Tibial nerve (tissue), 4 donors: ENCODE measurements at regions not wholly inside any gene's neighbourhood (a gene's known extent, or its start where the extent isn't known, plus 50 kb on each side); places are given as distances from the start of the nearest gene placed in this dataset.

Experiments used
- DNase-seq, 2 donors: peaks; one replicate each; pipeline ENCODE4 v3.0.0-alpha.2; 2019; ENCODE audit warnings: low spot score in 2 of 2
- H3K27ac ChIP-seq, 4 donors: fragments of 200-600 bp; sonication (generic) in 3 of 4; one replicate each; pipeline ENCODE4 v1.5.1; 2017 to 2019; ENCODE audit warnings: mild to moderate bottlenecking in 1 of 4
- H3K27me3 ChIP-seq, 2 donors: fragments of 200-600 bp; sonication (generic) in 1 of 2; one replicate each; pipeline versions ENCODE4 v1.5.1 to v1.6.0; 2017 to 2019
- H3K36me3 ChIP-seq, 3 donors: fragments of 200-600 bp; sonication (generic); one replicate each; pipeline ENCODE4 v1.5.1; 2018 to 2019
- H3K4me1 ChIP-seq, 4 donors: fragments of 200-600 bp; sonication (generic) in 3 of 4; one replicate each; pipeline ENCODE4 v1.5.1; 2017 to 2019
- H3K4me3 ChIP-seq, 4 donors: fragments of 200-600 bp; sonication (generic) in 3 of 4; one replicate each; pipeline ENCODE4 v1.5.1; 2017 to 2019; ENCODE audit warnings: mild to moderate bottlenecking in 1 of 4, moderate library complexity in 1 of 4
- H3K9me3 ChIP-seq, 4 donors: fragments of 200-600 bp; sonication (generic) in 3 of 4; one replicate each; pipeline ENCODE4 v1.5.1; 2017 to 2019
- CTCF ChIP-seq, 5 experiments: fragments of 200-600 bp in 3 of 5; fragments of 450-650 bp in 2 of 5; sonication (generic) in 3 of 5; IDR thresholded peaks; one replicate each; pipeline ENCODE4 v1.5.1; 2016 to 2019; ENCODE audit warnings: antibody characterized with exemption in 5 of 5, mild to moderate bottlenecking in 3 of 5, moderate library complexity in 2 of 5
- EP300 ChIP-seq, 2 donors: sonication (generic); formaldehyde crosslinking; IDR thresholded peaks; one replicate each; pipeline ENCODE4 v1.6.1; 2017; ENCODE audit warnings: antibody characterized with exemption in 2 of 2, mild to moderate bottlenecking in 1 of 2
- POLR2A ChIP-seq, 2 donors: fragments of 450-650 bp; IDR thresholded peaks; one replicate each; pipeline ENCODE4 v1.6.1; 2017; ENCODE audit warnings: antibody characterized with exemption in 2 of 2, mild to moderate bottlenecking in 2 of 2, moderate library complexity in 2 of 2
- WGBS, 2 donors: methylation state at CpG; one replicate each; pipeline ENCODE4 v1.1.5; 2018; 5-methylcytosine and 5-hydroxymethylcytosine counted together

GRCh38 chr4:17323554-17324385, 188.1 kb downstream of the QDPR start:
- H3K4me3 ChIP-seq, result no peak overlapping the region
- H3K27me3 ChIP-seq, result no peaks in the 10 kb centered on the region
- H3K9me3 ChIP-seq, result no peaks in the 10 kb centered on the region
- no peak for DNase-seq
- TF ChIP-seq EP300 (IDR thresholded peaks at IDR 0.05) (no peak), POLR2A (IDR thresholded peaks at IDR 0.05) (no peak), CTCF (IDR thresholded peaks at IDR 0.05) (no peak)
- H3K27ac ChIP-seq, result peak overlapping the region in 1 of 4 donors; percentile 48
- 32 to 37% methylated on average over 10 of the region's 10 CpGs for WGBS, 2 donors
- no peaks in the 10 kb centered on the region for H3K36me3 ChIP-seq
- H3K4me1 ChIP-seq, result peaks cover 0 to 28% (median 0%) of the 10 kb centered on the region in 4 donors

GRCh38 chr4:17322514-17322913, 189.4 kb downstream of the QDPR start:
- TF ChIP-seq EP300 (IDR thresholded peaks at IDR 0.05), result no peak
- no peak for TF ChIP-seq POLR2A (IDR thresholded peaks at IDR 0.05)
- TF ChIP-seq CTCF (IDR thresholded peaks at IDR 0.05), result no peak
- Histone ChIP-seq H3K9me3 (no peaks in the 10 kb centered on the region), H3K27ac (no peak overlapping the region), H3K4me1 (peaks cover 0 to 17% (median 0%) of the 10 kb centered on the region in 4 donors), H3K4me3 (no peak overlapping the region), H3K27me3 (no peaks in the 10 kb centered on the region), H3K36me3 (no peaks in the 10 kb centered on the region)
- DNase-seq, result no peak

- Histone ChIP-seq H3K27ac (no peak overlapping the region), H3K4me3 (no peak overlapping the region), H3K9me3 (no peaks in the 10 kb centered on the region), H3K4me1 (peaks cover 0 to 15% (median 0%) of the 10 kb centered on the region in 4 donors), H3K27me3 (no peaks in the 10 kb centered on the region), H3K36me3 (no peaks in the 10 kb centered on the region)
- DNase-seq, result no peak
- TF ChIP-seq POLR2A (IDR thresholded peaks at IDR 0.05) (no peak), CTCF (IDR thresholded peaks at IDR 0.05) (no peak), EP300 (IDR thresholded peaks at IDR 0.05) (no peak)
- 90 to 91% methylated on average over 6 of the region's 6 CpGs for WGBS, 2 donors
These were observed 191.8 kb downstream of the QDPR start for GRCh38 chr4:17320046-17320445.

- WGBS, 2 donors, result 75 to 79% methylated on average over 5 of the region's 5 CpGs
- H3K4me1 ChIP-seq, result no peaks in the 10 kb centered on the region
- H3K27ac ChIP-seq, result no peak overlapping the region
- no peaks in the 10 kb centered on the region for H3K36me3 ChIP-seq
- no peaks in the 10 kb centered on the region for H3K27me3 ChIP-seq
- no peak overlapping the region for H3K4me3 ChIP-seq
- H3K9me3 ChIP-seq, result no peaks in the 10 kb centered on the region
- DNase-seq, result no peak
- TF ChIP-seq EP300 (IDR thresholded peaks at IDR 0.05), result no peak
- no peak for TF ChIP-seq CTCF (IDR thresholded peaks at IDR 0.05)
- no peak for TF ChIP-seq POLR2A (IDR thresholded peaks at IDR 0.05)
These were observed 194.4 kb downstream of the QDPR start for GRCh38 chr4:17317526-17317925.

GRCh38 chr4:17316566-17316965, 195.3 kb downstream of the QDPR start:
- no peak overlapping the region for H3K27ac ChIP-seq
- H3K27me3 ChIP-seq, result no peaks in the 10 kb centered on the region
- TF ChIP-seq POLR2A (IDR thresholded peaks at IDR 0.05), result no peak
- TF ChIP-seq EP300 (IDR thresholded peaks at IDR 0.05), result no peak
- no peak for TF ChIP-seq CTCF (IDR thresholded peaks at IDR 0.05)
- no peaks in the 10 kb centered on the region for H3K4me1 ChIP-seq
- no peak for DNase-seq
- WGBS, 2 donors, result 82 to 88% methylated on average over 1 of the region's 1 CpG
- no peaks in the 10 kb centered on the region for H3K36me3 ChIP-seq
- no peaks in the 10 kb centered on the region for H3K9me3 ChIP-seq
- H3K4me3 ChIP-seq, result no peak overlapping the region
